ENCODE measurements at regions not wholly inside any gene's neighbourhood (a gene's known extent, or its start where the extent isn't known, plus 50 kb on each side); places are given as distances from the start of the nearest gene placed in this dataset.
"Not testable (repeated sequence)": the region's sequence is repeated elsewhere in the genome, so short reads cannot be mapped to it uniquely, and the experiment has no call there.

- TF ChIP-seq CTCF (conservative IDR thresholded peaks at IDR 0.05; ENCODE audit: low read depth, low read length): no peak
- no peak for DNase-seq (ENCODE audit: low read depth)
- no peak overlapping the region for H3K4me3 ChIP-seq (ENCODE audit: low read depth, low read length)
Measured at GRCh38 chrY:7720974-7721373, 809.4 kb upstream of the AMELY start.

GRCh38 chrY:7719271-7719670 is 807.7 kb upstream of the AMELY start:
- peak; percentile 13 for DNase-seq (ENCODE audit: low read depth)
- H3K4me3 ChIP-seq (ENCODE audit: low read depth, low read length): no peak overlapping the region
- TF ChIP-seq CTCF (conservative IDR thresholded peaks at IDR 0.05; ENCODE audit: low read depth, low read length): no peak

- DNase-seq (ENCODE audit: low read depth): no peak
- TF ChIP-seq CTCF (conservative IDR thresholded peaks at IDR 0.05; ENCODE audit: low read depth, low read length): no peak
- no peak overlapping the region for H3K4me3 ChIP-seq (ENCODE audit: low read depth, low read length)
Measured at GRCh38 chrY:7718626-7719025, 807.1 kb upstream of the AMELY start.

- H3K4me3 ChIP-seq (ENCODE audit: low read depth, low read length): no peak overlapping the region
- no peak for DNase-seq (ENCODE audit: low read depth)
- no peak for TF ChIP-seq CTCF (conservative IDR thresholded peaks at IDR 0.05; ENCODE audit: low read depth, low read length)
Measured at GRCh38 chrY:7718126-7718525, 806.6 kb upstream of the AMELY start.

GRCh38 chrY:7714426-7714825 is 802.9 kb upstream of the AMELY start:
- no peak for TF ChIP-seq CTCF (conservative IDR thresholded peaks at IDR 0.05; ENCODE audit: low read depth, low read length)
- H3K4me3 ChIP-seq (ENCODE audit: low read depth, low read length): no peak overlapping the region
- no peak for DNase-seq (ENCODE audit: low read depth)

GRCh38 chrY:7713738-7714137 is 802.2 kb upstream of the AMELY start:
- DNase-seq (ENCODE audit: low read depth); H3K4me3 ChIP-seq (ENCODE audit: low read depth, low read length): not testable (repeated sequence)

- no peak overlapping the region for H3K4me3 ChIP-seq (ENCODE audit: low read depth, low read length)
- TF ChIP-seq CTCF (conservative IDR thresholded peaks at IDR 0.05; ENCODE audit: low read depth, low read length): no peak
- no peak for DNase-seq (ENCODE audit: low read depth)
Measured at GRCh38 chrY:7712289-7712688, 800.7 kb upstream of the AMELY start.

Data from epithelial cell of proximal tubule (primary cell).